ENCODE measurements at regions not wholly inside any gene's neighbourhood (a gene's known extent, or its start where the extent isn't known, plus 50 kb on each side); places are given as distances from the start of the nearest gene placed in this dataset.
"Not testable (repeated sequence)": the region's sequence is repeated elsewhere in the genome, so short reads cannot be mapped to it uniquely, and the experiment has no call there.

- Mint-ChIP-seq H3K36me3 (ENCODE audit: low read depth, unreplicated experiment) (no peaks in the 10 kb centered on the region), H3K9me3 (ENCODE audit: unreplicated experiment) (peaks cover 4% of the 10 kb centered on the region), H3K4me1 (ENCODE audit: unreplicated experiment) (no peaks in the 10 kb centered on the region), H3K27ac (ENCODE audit: unreplicated experiment) (no peak overlapping the region), H3K27me3 (ENCODE audit: unreplicated experiment) (peaks cover 2% of the 10 kb centered on the region), H3K4me3 (ENCODE audit: unreplicated experiment) (no peak overlapping the region)
- no peak for DNase-seq (ENCODE audit: low spot score)
- TF ChIP-seq, protein P1, sequence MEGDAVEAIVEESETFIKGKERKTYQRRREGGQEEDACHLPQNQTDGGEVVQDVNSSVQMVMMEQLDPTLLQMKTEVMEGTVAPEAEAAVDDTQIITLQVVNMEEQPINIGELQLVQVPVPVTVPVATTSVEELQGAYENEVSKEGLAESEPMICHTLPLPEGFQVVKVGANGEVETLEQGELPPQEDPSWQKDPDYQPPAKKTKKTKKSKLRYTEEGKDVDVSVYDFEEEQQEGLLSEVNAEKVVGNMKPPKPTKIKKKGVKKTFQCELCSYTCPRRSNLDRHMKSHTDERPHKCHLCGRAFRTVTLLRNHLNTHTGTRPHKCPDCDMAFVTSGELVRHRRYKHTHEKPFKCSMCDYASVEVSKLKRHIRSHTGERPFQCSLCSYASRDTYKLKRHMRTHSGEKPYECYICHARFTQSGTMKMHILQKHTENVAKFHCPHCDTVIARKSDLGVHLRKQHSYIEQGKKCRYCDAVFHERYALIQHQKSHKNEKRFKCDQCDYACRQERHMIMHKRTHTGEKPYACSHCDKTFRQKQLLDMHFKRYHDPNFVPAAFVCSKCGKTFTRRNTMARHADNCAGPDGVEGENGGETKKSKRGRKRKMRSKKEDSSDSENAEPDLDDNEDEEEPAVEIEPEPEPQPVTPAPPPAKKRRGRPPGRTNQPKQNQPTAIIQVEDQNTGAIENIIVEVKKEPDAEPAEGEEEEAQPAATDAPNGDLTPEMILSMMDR (IDR thresholded peaks at IDR 0.05; ENCODE audit: unreplicated experiment), result no peak
Observed at GRCh38 chr18:1034971-1035370, 130.3 kb downstream of the ADCYAP1 start.

DNA sequence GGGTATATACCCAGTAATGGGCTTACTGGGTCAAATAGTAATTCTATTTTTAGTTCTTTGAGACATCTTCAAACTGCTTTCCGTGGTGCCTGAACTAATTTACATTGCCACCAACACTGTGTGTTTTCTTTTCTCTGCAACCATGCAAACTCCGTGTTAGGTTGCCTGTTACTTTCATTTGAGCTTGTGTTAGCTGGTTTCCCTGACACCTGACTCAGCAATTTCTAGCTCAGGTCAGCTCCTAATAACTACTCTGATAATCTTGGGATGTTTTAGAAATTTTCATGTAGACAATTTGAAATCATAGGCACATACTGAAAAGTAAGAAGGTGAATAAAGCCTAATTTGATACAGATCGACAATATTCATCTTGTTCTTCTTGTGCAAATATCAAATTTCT lies 132.3 kb downstream of the ADCYAP1 start:
- H3K4me3 Mint-ChIP-seq (ENCODE audit: unreplicated experiment), result no peak overlapping the region
- H3K36me3 Mint-ChIP-seq (ENCODE audit: low read depth, unreplicated experiment), result no peaks in the 10 kb centered on the region
- peaks cover 3% of the 10 kb centered on the region for H3K27me3 Mint-ChIP-seq (ENCODE audit: unreplicated experiment)
- DNase-seq (ENCODE audit: low spot score), result no peak
- no peaks in the 10 kb centered on the region for H3K4me1 Mint-ChIP-seq (ENCODE audit: unreplicated experiment)
- H3K9me3 Mint-ChIP-seq (ENCODE audit: unreplicated experiment), result peaks cover 4% of the 10 kb centered on the region
- H3K27ac Mint-ChIP-seq (ENCODE audit: unreplicated experiment), result no peak overlapping the region
- TF ChIP-seq, protein P1 (IDR thresholded peaks at IDR 0.05; ENCODE audit: unreplicated experiment), result no peak

GRCh38 chr18:1037776-1038175 lies 133.1 kb downstream of the ADCYAP1 start:
- no peak for DNase-seq (ENCODE audit: low spot score)
- no peaks in the 10 kb centered on the region for H3K9me3 Mint-ChIP-seq (ENCODE audit: unreplicated experiment)
- H3K27me3 Mint-ChIP-seq (ENCODE audit: unreplicated experiment), result peaks cover 3% of the 10 kb centered on the region
- H3K27ac Mint-ChIP-seq (ENCODE audit: unreplicated experiment), result no peak overlapping the region
- no peaks in the 10 kb centered on the region for H3K4me1 Mint-ChIP-seq (ENCODE audit: unreplicated experiment)
- H3K4me3 Mint-ChIP-seq (ENCODE audit: unreplicated experiment), result no peak overlapping the region
- H3K36me3 Mint-ChIP-seq (ENCODE audit: low read depth, unreplicated experiment), result no peaks in the 10 kb centered on the region
- TF ChIP-seq, protein P1 (IDR thresholded peaks at IDR 0.05; ENCODE audit: unreplicated experiment), result no peak

DNA sequence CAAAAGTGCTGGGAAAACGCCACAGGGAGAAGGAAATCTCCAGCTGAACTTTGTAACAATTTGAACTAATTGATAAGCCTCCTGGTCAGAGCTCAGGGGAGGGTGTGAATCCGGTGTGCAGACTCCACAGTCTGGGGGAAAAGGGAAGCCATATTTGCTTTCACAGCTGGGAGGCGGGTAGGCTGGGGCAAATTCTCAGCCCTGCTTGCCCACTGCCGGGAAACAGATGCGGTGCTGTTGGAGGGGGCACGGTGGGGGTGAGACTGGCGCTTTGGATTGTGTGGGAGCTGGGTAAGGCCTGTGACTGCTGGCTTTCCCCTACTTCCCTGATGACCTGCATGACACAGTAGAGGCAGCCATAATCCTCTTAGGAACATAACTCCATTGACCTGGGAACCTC lies 134.8 kb downstream of the ADCYAP1 start:
- Mint-ChIP-seq H3K9me3 (ENCODE audit: unreplicated experiment) (no peaks in the 10 kb centered on the region), H3K27ac (ENCODE audit: unreplicated experiment) (no peak overlapping the region), H3K36me3 (ENCODE audit: low read depth, unreplicated experiment) (no peaks in the 10 kb centered on the region), H3K27me3 (ENCODE audit: unreplicated experiment) (peaks cover 3% of the 10 kb centered on the region), H3K4me1 (ENCODE audit: unreplicated experiment) (no peaks in the 10 kb centered on the region), H3K4me3 (ENCODE audit: unreplicated experiment) (no peak overlapping the region)
- no peak for DNase-seq (ENCODE audit: low spot score)
- TF ChIP-seq, protein P1 (IDR thresholded peaks at IDR 0.05; ENCODE audit: unreplicated experiment), result no peak

DNA sequence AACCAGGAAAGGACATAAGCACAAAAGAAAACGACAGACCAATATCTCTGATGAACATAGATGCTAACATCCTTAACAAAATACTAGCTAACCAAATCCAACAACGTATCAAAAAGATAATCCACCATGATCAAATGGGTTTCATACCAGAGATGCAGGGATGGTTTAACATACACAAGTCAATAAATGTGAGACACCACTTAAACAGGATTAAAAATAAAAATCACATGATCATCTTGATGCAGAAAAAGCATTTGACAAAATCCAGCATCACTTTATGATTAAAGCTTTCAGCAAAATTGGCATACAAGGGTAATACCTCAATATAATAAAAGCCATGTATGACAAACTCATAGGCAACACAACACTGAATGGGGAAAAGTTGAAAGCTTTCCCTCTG lies 138.4 kb downstream of the ADCYAP1 start:
- H3K27ac Mint-ChIP-seq (ENCODE audit: unreplicated experiment); H3K4me1 Mint-ChIP-seq (ENCODE audit: unreplicated experiment); DNase-seq (ENCODE audit: low spot score); H3K36me3 Mint-ChIP-seq (ENCODE audit: low read depth, unreplicated experiment); H3K27me3 Mint-ChIP-seq (ENCODE audit: unreplicated experiment); H3K4me3 Mint-ChIP-seq (ENCODE audit: unreplicated experiment); H3K9me3 Mint-ChIP-seq (ENCODE audit: unreplicated experiment): not testable (repeated sequence)

DNA sequence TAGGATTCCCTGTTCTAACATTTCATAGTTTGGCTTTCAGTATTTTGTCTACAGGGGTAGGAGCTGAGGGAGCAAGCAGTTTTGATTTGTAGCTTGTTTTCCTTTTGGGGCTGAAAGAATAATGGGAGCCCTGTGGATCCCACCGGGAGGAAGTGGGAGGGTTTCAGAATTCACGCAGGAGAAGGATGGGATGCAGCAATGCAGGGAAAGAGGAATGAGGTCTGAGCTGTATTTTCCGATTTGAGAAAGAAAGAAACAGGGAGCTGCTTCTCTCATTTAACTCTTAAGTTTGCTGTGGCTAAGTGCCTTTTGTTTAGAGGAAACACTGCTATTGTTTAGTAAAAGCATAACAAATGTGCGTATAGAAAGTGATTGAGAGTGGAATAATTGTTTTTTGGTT lies 141.0 kb downstream of the ADCYAP1 start:
- TF ChIP-seq, protein P1 (IDR thresholded peaks at IDR 0.05; ENCODE audit: unreplicated experiment), result no peak
- no peaks in the 10 kb centered on the region for H3K4me1 Mint-ChIP-seq (ENCODE audit: unreplicated experiment)
- H3K27me3 Mint-ChIP-seq (ENCODE audit: unreplicated experiment), result peaks cover 4% of the 10 kb centered on the region
- H3K9me3 Mint-ChIP-seq (ENCODE audit: unreplicated experiment), result no peaks in the 10 kb centered on the region
- DNase-seq (ENCODE audit: low spot score), result no peak
- no peak overlapping the region for H3K4me3 Mint-ChIP-seq (ENCODE audit: unreplicated experiment)
- H3K27ac Mint-ChIP-seq (ENCODE audit: unreplicated experiment), result no peak overlapping the region
- no peaks in the 10 kb centered on the region for H3K36me3 Mint-ChIP-seq (ENCODE audit: low read depth, unreplicated experiment)
